H1 (cell line): ENCODE measurements at regions not wholly inside any gene's neighbourhood (a gene's known extent, or its start where the extent isn't known, plus 50 kb on each side); places are given as distances from the start of the nearest gene placed in this dataset.

ENCODE experiments used
- CTCF ChIA-PET: fragments of 300-600 bp; sonication (Branson Sonifier 250); formaldehyde crosslinking; loops from one replicate; lab custom pipeline; 2021; ENCODE audit not compliant: partially characterized antibody; lab: Charles Lee
- POLR2A ChIA-PET: fragments of 300-600 bp; sonication (Branson Sonifier 250); formaldehyde crosslinking; loops from one replicate; lab custom pipeline; 2021; ENCODE audit warnings: inconsistent platforms; ENCODE audit not compliant: partially characterized antibody; lab: Charles Lee
- DNase-seq, 2 experiments: peaks; one replicate each; pipeline versions ENCODE4 v3.0.0 to v3.0.0-alpha.2; 2010 to 2022; ENCODE audit warnings: low spot score in 2 of 2, low read depth in 1 of 2, mixed read lengths in 1 of 2
- FAIRE-seq: peaks from 2 replicates; lab custom pipeline; 2011; peaks lifted over from hg19 to GRCh38; lab: Jason Lieb, UNC
- H2AFZ ChIP-seq: 2 replicates; pipeline ENCODE4 v1.8.1; 2012; ENCODE audit warnings: low read length, inconsistent platforms
- H2AK5ac ChIP-seq: 2 replicates; pipeline ENCODE4 v1.6.1; 2013; ENCODE audit warnings: low read depth, low read length
- H2BK120ac ChIP-seq: replicated peaks from 2 replicates; pipeline ENCODE3; 2013; ENCODE audit warnings: low read depth, low read length, inconsistent platforms
- H2BK12ac ChIP-seq: 2 replicates; pipeline ENCODE4 v1.6.1; 2013; ENCODE audit warnings: low read depth, low read length
- H2BK15ac ChIP-seq: 2 replicates; pipeline ENCODE4 v1.6.1; 2013; ENCODE audit warnings: low read length
- H2BK20ac ChIP-seq: 2 replicates; pipeline ENCODE4 v1.6.1; 2013; ENCODE audit warnings: low read length
- H2BK5ac ChIP-seq: 2 replicates; pipeline ENCODE4 v1.6.1; 2013; ENCODE audit warnings: low read depth, low read length
- H3K14ac ChIP-seq: 2 replicates; pipeline ENCODE4 v1.6.1; 2013; ENCODE audit warnings: inconsistent platforms; ENCODE audit not compliant: insufficient read length
- H3K18ac ChIP-seq: 2 replicates; pipeline ENCODE4 v1.6.1; 2013; ENCODE audit warnings: low read length; ENCODE audit errors: extremely low read depth
- H3K23ac ChIP-seq: 2 replicates; pipeline ENCODE4 v1.6.1; 2013; ENCODE audit warnings: inconsistent platforms; ENCODE audit not compliant: insufficient read length
- H3K23me2 ChIP-seq: 2 replicates; pipeline ENCODE4 v1.6.1; 2013; ENCODE audit warnings: low read depth, low read length
- H3K27ac ChIP-seq: 2 replicates; pipeline ENCODE4 v1.6.1; 2011; ENCODE audit warnings: low read depth, low read length, inconsistent platforms
- H3K27me3 ChIP-seq, 4 experiments: replicated peaks in 1 of 4; 1 replicate in 1 of 4; 2 replicates in 3 of 4; pipeline versions ENCODE4 v1.6.1 to v1.8.1; 2011 to 2013; ENCODE audit warnings: low read length in 3 of 4, mild to moderate bottlenecking in 3 of 4, inconsistent platforms in 2 of 4, mixed read lengths in 2 of 4, moderate library complexity in 1 of 4; ENCODE audit not compliant: control insufficient read depth in 3 of 4, insufficient read depth in 3 of 4; ENCODE audit errors: extremely low read depth in 1 of 4
- H3K36me3 ChIP-seq, 4 experiments: 2 replicates each; pipeline versions ENCODE4 v1.6.1 to v1.8.1; 2011 to 2013; ENCODE audit warnings: mild to moderate bottlenecking in 4 of 4, low read length in 3 of 4, moderate library complexity in 2 of 4, control low read depth in 1 of 4, inconsistent platforms in 1 of 4; ENCODE audit not compliant: insufficient read depth in 4 of 4, control insufficient read depth in 2 of 4
- H3K4ac ChIP-seq: replicated peaks from 2 replicates; pipeline ENCODE3; 2013; ENCODE audit warnings: low read length, low read depth, mixed read lengths, inconsistent platforms; ENCODE audit not compliant: insufficient read length
- H3K4me1 ChIP-seq, 4 experiments: replicated peaks in 1 of 4; 1 replicate in 1 of 4; 2 replicates in 3 of 4; pipeline versions ENCODE4 v1.6.1 to v1.8.1; 2011 to 2013; ENCODE audit warnings: low read length in 3 of 4, inconsistent platforms in 2 of 4, mixed read lengths in 1 of 4; ENCODE audit not compliant: insufficient read depth in 4 of 4, control insufficient read depth in 3 of 4
- H3K4me2 ChIP-seq, 2 experiments: 2 replicates each; pipeline versions ENCODE4 v1.6.1 to v1.8.1; 2011 to 2013; ENCODE audit warnings: low read depth in 2 of 2, low read length in 2 of 2, control low read depth in 1 of 2, inconsistent platforms in 1 of 2, mild to moderate bottlenecking in 1 of 2; ENCODE audit not compliant: insufficient read depth in 1 of 2
- H3K4me3 ChIP-seq, 4 experiments: fragments of 200-600, 300-600 bp in 1 of 4; sonication (generic), shearing (Covaris generic), sonication (Bioruptor Twin) in 1 of 4; 2 replicates each; pipeline versions ENCODE4 v1.5.1 to v1.8.1; 2011 to 2016; ENCODE audit warnings: low read length in 4 of 4, low read depth in 3 of 4, control low read depth in 2 of 4, inconsistent platforms in 2 of 4, mild to moderate bottlenecking in 2 of 4, mixed read lengths in 1 of 4, moderate library complexity in 1 of 4; ENCODE audit not compliant: insufficient read depth in 2 of 4; ENCODE audit errors: extremely low read depth in 1 of 4
- H3K56ac ChIP-seq: replicated peaks from 2 replicates; pipeline ENCODE3; 2013; ENCODE audit warnings: low read depth, mild to moderate bottlenecking, mixed read lengths, low read length, inconsistent platforms; ENCODE audit not compliant: insufficient read length
- H3K79me1 ChIP-seq: 2 replicates; pipeline ENCODE4 v1.6.1; 2013; ENCODE audit warnings: low read depth, low read length, control low read depth
- H3K79me2 ChIP-seq, 2 experiments: 2 replicates each; pipeline versions ENCODE4 v1.6.1 to v1.8.1; 2012 to 2013; ENCODE audit warnings: low read length in 2 of 2, mild to moderate bottlenecking in 2 of 2, inconsistent platforms in 1 of 2; ENCODE audit not compliant: insufficient read depth in 2 of 2, control insufficient read depth in 1 of 2
- H3K9ac ChIP-seq, 4 experiments: replicated peaks in 1 of 4; 1 replicate in 1 of 4; 2 replicates in 3 of 4; pipeline versions ENCODE4 v1.6.1 to v1.8.1; 2011 to 2013; ENCODE audit warnings: low read depth in 3 of 4, low read length in 3 of 4, control low read depth in 2 of 4, mild to moderate bottlenecking in 2 of 4, moderate library complexity in 2 of 4, inconsistent platforms in 1 of 4; ENCODE audit errors: extremely low read depth in 1 of 4
- H3K9me3 ChIP-seq, 2 experiments: 2 replicates each; pipeline versions ENCODE4 v1.6.1 to v1.8.1; 2012 to 2013; ENCODE audit warnings: mild to moderate bottlenecking in 2 of 2, moderate library complexity in 2 of 2, control low read depth in 1 of 2, inconsistent platforms in 1 of 2, low read depth in 1 of 2, low read length in 1 of 2, mixed read lengths in 1 of 2; ENCODE audit not compliant: insufficient read depth in 2 of 2
- H4K20me1 ChIP-seq, 2 experiments: replicated peaks in 1 of 2; 2 replicates each; pipeline versions ENCODE3 to v1.8.1; 2011 to 2013; ENCODE audit warnings: inconsistent platforms in 2 of 2, low read length in 2 of 2, mild to moderate bottlenecking in 1 of 2; ENCODE audit not compliant: insufficient read depth in 2 of 2, control insufficient read depth in 1 of 2
- H4K5ac ChIP-seq: 2 replicates; pipeline ENCODE4 v1.6.1; 2013; ENCODE audit warnings: low read length, low read depth, mixed read lengths, inconsistent platforms; ENCODE audit not compliant: insufficient read length
- H4K8ac ChIP-seq: 2 replicates; pipeline ENCODE4 v1.8.0; 2013; ENCODE audit warnings: mild to moderate bottlenecking, moderate library complexity, low read length, inconsistent platforms; ENCODE audit not compliant: insufficient read depth; ENCODE audit errors: extremely low read depth
- H4K91ac ChIP-seq: replicated peaks from 2 replicates; pipeline ENCODE3; 2013; ENCODE audit warnings: low read length, mixed read lengths, inconsistent platforms; ENCODE audit not compliant: insufficient read length
- CBX5 ChIP-seq: fragments of 300-800, 300-1000 bp; sonication (generic); IDR thresholded peaks from 2 replicates; pipeline ENCODE4 v1.7.1; 2016; ENCODE audit warnings: antibody characterized with exemption, low read length, low read depth
- CHD1 ChIP-seq: IDR thresholded peaks from 2 replicates; pipeline ENCODE4 v1.6.1; 2012; ENCODE audit warnings: low read depth, low read length, improper control_type of control experiment
- GABPA ChIP-seq: IDR thresholded peaks from 2 replicates; pipeline ENCODE4 v1.6.1; 2011; ENCODE audit warnings: mild to moderate bottlenecking, low read length, moderate library complexity, borderline replicate concordance; ENCODE audit not compliant: insufficient read depth
- KDM1A ChIP-seq: fragments of 200-600, 300-600 bp; sonication (generic); IDR thresholded peaks from 2 replicates; pipeline ENCODE4 v1.7.1; 2016; ENCODE audit warnings: mild to moderate bottlenecking, low read length, borderline replicate concordance
- KDM5A ChIP-seq: fragments of 200-600 bp; IDR thresholded peaks from 2 replicates; pipeline ENCODE4 v1.7.1; 2012; ENCODE audit warnings: mild to moderate bottlenecking, low read length, inconsistent platforms, mixed read lengths
- POLR2A ChIP-seq, 2 experiments: IDR thresholded peaks; 1 replicate in 1 of 2; 2 replicates in 1 of 2; pipeline ENCODE4 v1.6.1; 2011; ENCODE audit warnings: low read depth in 2 of 2, low read length in 2 of 2, mild to moderate bottlenecking in 2 of 2; ENCODE audit errors: control extremely low read depth in 1 of 2
- SUZ12 ChIP-seq: fragments of 200-600 bp; sonication (generic); IDR thresholded peaks from 2 replicates; pipeline ENCODE4 v1.6.1; 2012; ENCODE audit warnings: mild to moderate bottlenecking, inconsistent platforms, low read length, moderate library complexity, mixed read lengths
- YY1 ChIP-seq: IDR thresholded peaks from 2 replicates; pipeline ENCODE4 v1.6.1; 2011; ENCODE audit warnings: low read depth, mild to moderate bottlenecking, low read length
- WGBS, 2 experiments: shearing (Covaris generic) in 1 of 2; methylation state at CpG; one replicate each; pipeline versions ENCODE4 v1.1.6 to v1.1.7; 2013 to 2015; ENCODE audit warnings: low lambda C conversion rate in 2 of 2, mixed read lengths in 2 of 2, inconsistent platforms in 1 of 2, low coverage in 1 of 2, missing lambda C conversion rate in 1 of 2; ENCODE audit not compliant: insufficient replicate concordance in 2 of 2, insufficient coverage in 1 of 2, insufficient read length in 1 of 2; ENCODE audit errors: extremely low coverage in 1 of 2, missing lambda C conversion rate in 1 of 2; 5-methylcytosine and 5-hydroxymethylcytosine counted together
- TF ChIP-seq, protein P1 (sequence below): IDR thresholded peaks from 2 replicates; pipeline ENCODE4 v1.6.1; 2012; ENCODE audit warnings: inconsistent platforms

DNA sequence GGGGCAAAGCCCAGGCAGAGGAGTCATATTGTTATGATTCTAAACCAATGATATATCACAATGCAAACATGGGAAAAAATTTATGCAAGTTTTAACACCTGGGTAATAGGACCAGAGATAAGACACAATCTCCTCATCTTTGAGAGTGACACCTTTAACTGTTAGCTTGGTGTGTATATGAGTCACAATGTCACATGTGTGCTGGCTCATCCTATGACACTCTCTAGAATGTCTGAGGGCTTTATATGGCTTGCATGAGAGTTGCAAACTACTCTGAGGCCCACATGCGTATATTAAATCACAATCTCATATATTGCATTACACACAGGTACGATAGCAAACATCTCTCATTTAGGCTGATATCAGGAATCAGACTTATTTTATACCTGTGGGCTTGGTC is 1055.4 kb upstream of the AMELY start:
- TF ChIP-seq, protein P1, sequence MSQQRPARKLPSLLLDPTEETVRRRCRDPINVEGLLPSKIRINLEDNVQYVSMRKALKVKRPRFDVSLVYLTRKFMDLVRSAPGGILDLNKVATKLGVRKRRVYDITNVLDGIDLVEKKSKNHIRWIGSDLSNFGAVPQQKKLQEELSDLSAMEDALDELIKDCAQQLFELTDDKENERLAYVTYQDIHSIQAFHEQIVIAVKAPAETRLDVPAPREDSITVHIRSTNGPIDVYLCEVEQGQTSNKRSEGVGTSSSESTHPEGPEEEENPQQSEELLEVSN = no peak
- TF ChIP-seq CBX5 (no peak), SUZ12 (no peak), CHD1 (no peak), GABPA (no peak), KDM5A (no peak), YY1 (no peak), POLR2A (IDR thresholded peaks at IDR 0.05; ENCODE audit: control extremely low read depth in 1 of 2, low read depth in 2 of 2, low read length in 2 of 2) (no peak), KDM1A (no peak)
- Histone ChIP-seq H3K4ac (no peak overlapping the region), H3K4me3 (no peak overlapping the region), H3K27me3 (no peaks in the 10 kb centered on the region), H2BK15ac (no peak overlapping the region), H3K14ac (no peak overlapping the region), H3K56ac (no peak overlapping the region), H3K4me2 (no peak overlapping the region), H2AFZ (no peak overlapping the region), H3K9me3 (peaks cover 16 to 49% of the 10 kb centered on the region in 2 experiments; a peak in 3 of 4 replicates), H3K79me1 (no peaks in the 10 kb centered on the region), H2BK5ac (no peak overlapping the region), H4K91ac (no peak overlapping the region), H3K23me2 (no peaks in the 10 kb centered on the region), H3K27ac (no peak overlapping the region), H3K23ac (no peak overlapping the region), H4K5ac (no peak overlapping the region), H4K20me1 (no peaks in the 10 kb centered on the region), H3K79me2 (no peaks in the 10 kb centered on the region), H2BK20ac (no peak overlapping the region), H3K9ac (no peak overlapping the region), H3K4me1 (no peaks in the 10 kb centered on the region), H2BK12ac (no peak overlapping the region), H2BK120ac (no peak overlapping the region), H3K36me3 (no peaks in the 10 kb centered on the region), H2AK5ac (no peak overlapping the region), H3K18ac (no peak overlapping the region), H4K8ac (no peak overlapping the region)
- ChIA-PET POLR2A (no interaction called here), CTCF (no interaction called here)
- FAIRE-seq = no peak
- no peak for DNase-seq
- WGBS, 2 experiments = 87% methylated on average over 2 of the region's 2 CpGs; no CpG with 5 or more reads in 1 of the 2 experiments
